ENCODE measurements at regions not wholly inside any gene's neighbourhood (a gene's known extent, or its start where the extent isn't known, plus 50 kb on each side); places are given as distances from the start of the nearest gene placed in this dataset.

GRCh38 chr3:11721479-11721878 lies 77.8 kb upstream of the VGLL4 start:
- Histone ChIP-seq H3K27me3 (ENCODE audit: control insufficient read depth, insufficient read depth, low read length) (peaks cover 3% of the 10 kb centered on the region), H3K36me3 (ENCODE audit: control insufficient read depth, insufficient read depth, low read length) (no peaks in the 10 kb centered on the region), H3K9me3 (ENCODE audit: control insufficient read depth, low read depth, low read length) (no peaks in the 10 kb centered on the region), H3K4me1 (ENCODE audit: control insufficient read depth, insufficient read depth, low read length) (peaks cover 11% of the 10 kb centered on the region), H3K4me3 (ENCODE audit: low read length) (peak overlapping the region; percentile 86), H3K27ac (ENCODE audit: low read length) (peak overlapping the region; percentile 98)
- WGBS (ENCODE audit: insufficient coverage, low lambda C conversion rate) = 74% methylated on average over 4 of the region's 9 CpGs
- DNase-seq = no peak

- peaks cover 3% of the 10 kb centered on the region for H3K27me3 ChIP-seq (ENCODE audit: control insufficient read depth, insufficient read depth, low read length)
- no peaks in the 10 kb centered on the region for H3K9me3 ChIP-seq (ENCODE audit: control insufficient read depth, low read depth, low read length)
- H3K36me3 ChIP-seq (ENCODE audit: control insufficient read depth, insufficient read depth, low read length) = no peaks in the 10 kb centered on the region
- 0% methylated on average over 1 of the region's 8 CpGs for WGBS (ENCODE audit: insufficient coverage, low lambda C conversion rate)
- H3K27ac ChIP-seq (ENCODE audit: low read length) = peak overlapping the region; percentile 98
- peak in 1 of 2 donors; percentile 52 for DNase-seq
- peaks cover 11% of the 10 kb centered on the region for H3K4me1 ChIP-seq (ENCODE audit: control insufficient read depth, insufficient read depth, low read length)
- peak overlapping the region; percentile 86 for H3K4me3 ChIP-seq (ENCODE audit: low read length)
Measured at GRCh38 chr3:11720917-11721411, 77.2 kb upstream of the VGLL4 start.

GRCh38 chr3:11720304-11720898 lies 76.7 kb upstream of the VGLL4 start:
- H3K4me1 ChIP-seq (ENCODE audit: control insufficient read depth, insufficient read depth, low read length) = peaks cover 11% of the 10 kb centered on the region
- no CpG with 5 or more reads among the region's 51 CpGs for WGBS (ENCODE audit: insufficient coverage, low lambda C conversion rate)
- peak overlapping the region; percentile 86 for H3K4me3 ChIP-seq (ENCODE audit: low read length)
- H3K9me3 ChIP-seq (ENCODE audit: control insufficient read depth, low read depth, low read length) = no peaks in the 10 kb centered on the region
- peak overlapping the region; percentile 98 for H3K27ac ChIP-seq (ENCODE audit: low read length)
- peaks cover 3% of the 10 kb centered on the region for H3K27me3 ChIP-seq (ENCODE audit: control insufficient read depth, insufficient read depth, low read length)
- peak; percentile 72 to 93 for DNase-seq
- no peaks in the 10 kb centered on the region for H3K36me3 ChIP-seq (ENCODE audit: control insufficient read depth, insufficient read depth, low read length)

GRCh38 chr3:11719406-11720303 lies 75.9 kb upstream of the VGLL4 start:
- peaks cover 11% of the 10 kb centered on the region for H3K4me1 ChIP-seq (ENCODE audit: control insufficient read depth, insufficient read depth, low read length)
- peaks cover under 1% of the 10 kb centered on the region for H3K27me3 ChIP-seq (ENCODE audit: control insufficient read depth, insufficient read depth, low read length)
- no CpG with 5 or more reads among the region's 121 CpGs for WGBS (ENCODE audit: insufficient coverage, low lambda C conversion rate)
- no peaks in the 10 kb centered on the region for H3K9me3 ChIP-seq (ENCODE audit: control insufficient read depth, low read depth, low read length)
- peak overlapping the region; percentile 98 for H3K27ac ChIP-seq (ENCODE audit: low read length)
- no peaks in the 10 kb centered on the region for H3K36me3 ChIP-seq (ENCODE audit: control insufficient read depth, insufficient read depth, low read length)
- DNase-seq = peak; percentile 95 to 96
- H3K4me3 ChIP-seq (ENCODE audit: low read length) = peak overlapping the region; percentile 80

- DNase-seq = peak; percentile 31 to 74
- WGBS (ENCODE audit: insufficient coverage, low lambda C conversion rate) = no CpG with 5 or more reads among the region's 44 CpGs
- Histone ChIP-seq H3K27me3 (ENCODE audit: control insufficient read depth, insufficient read depth, low read length) (no peaks in the 10 kb centered on the region), H3K4me1 (ENCODE audit: control insufficient read depth, insufficient read depth, low read length) (peaks cover 11% of the 10 kb centered on the region), H3K36me3 (ENCODE audit: control insufficient read depth, insufficient read depth, low read length) (no peaks in the 10 kb centered on the region), H3K9me3 (ENCODE audit: control insufficient read depth, low read depth, low read length) (no peaks in the 10 kb centered on the region), H3K27ac (ENCODE audit: low read length) (peak overlapping the region; percentile 97), H3K4me3 (ENCODE audit: low read length) (peak overlapping the region; percentile 80)
Measured at GRCh38 chr3:11718637-11719405, 75.1 kb upstream of the VGLL4 start.

GRCh38 chr3:11717768-11718636 lies 74.3 kb upstream of the VGLL4 start:
- peak; percentile 21 to 62 for DNase-seq
- Histone ChIP-seq H3K4me3 (ENCODE audit: low read length) (peak overlapping the region; percentile 80), H3K4me1 (ENCODE audit: control insufficient read depth, insufficient read depth, low read length) (peaks cover 11% of the 10 kb centered on the region), H3K27me3 (ENCODE audit: control insufficient read depth, insufficient read depth, low read length) (no peaks in the 10 kb centered on the region), H3K27ac (ENCODE audit: low read length) (peak overlapping the region; percentile 97), H3K36me3 (ENCODE audit: control insufficient read depth, insufficient read depth, low read length) (no peaks in the 10 kb centered on the region), H3K9me3 (ENCODE audit: control insufficient read depth, low read depth, low read length) (no peaks in the 10 kb centered on the region)
- WGBS (ENCODE audit: insufficient coverage, low lambda C conversion rate) = 8% methylated on average over 3 of the region's 9 CpGs

GRCh38 chr3:11717301-11717700 lies 73.6 kb upstream of the VGLL4 start:
- DNase-seq = no peak
- WGBS (ENCODE audit: insufficient coverage, low lambda C conversion rate) = no CpG with 5 or more reads among the region's 6 CpGs
- no peaks in the 10 kb centered on the region for H3K9me3 ChIP-seq (ENCODE audit: control insufficient read depth, low read depth, low read length)
- no peaks in the 10 kb centered on the region for H3K36me3 ChIP-seq (ENCODE audit: control insufficient read depth, insufficient read depth, low read length)
- H3K4me1 ChIP-seq (ENCODE audit: control insufficient read depth, insufficient read depth, low read length) = peaks cover 11% of the 10 kb centered on the region
- H3K27me3 ChIP-seq (ENCODE audit: control insufficient read depth, insufficient read depth, low read length) = no peaks in the 10 kb centered on the region
- no peak overlapping the region for H3K27ac ChIP-seq (ENCODE audit: low read length)
- H3K4me3 ChIP-seq (ENCODE audit: low read length) = no peak overlapping the region

- DNase-seq = no peak
- WGBS (ENCODE audit: insufficient coverage, low lambda C conversion rate) = 70% methylated on average over 3 of the region's 6 CpGs
- H3K36me3 ChIP-seq (ENCODE audit: control insufficient read depth, insufficient read depth, low read length) = no peaks in the 10 kb centered on the region
- H3K4me3 ChIP-seq (ENCODE audit: low read length) = no peak overlapping the region
- H3K27me3 ChIP-seq (ENCODE audit: control insufficient read depth, insufficient read depth, low read length) = no peaks in the 10 kb centered on the region
- no peaks in the 10 kb centered on the region for H3K9me3 ChIP-seq (ENCODE audit: control insufficient read depth, low read depth, low read length)
- H3K4me1 ChIP-seq (ENCODE audit: control insufficient read depth, insufficient read depth, low read length) = peaks cover 9% of the 10 kb centered on the region
- no peak overlapping the region for H3K27ac ChIP-seq (ENCODE audit: low read length)
Measured at GRCh38 chr3:11716573-11717290, 73.0 kb upstream of the VGLL4 start.

GRCh38 chr3:11713171-11713570 lies 69.5 kb upstream of the VGLL4 start:
- no CpG with 5 or more reads among the region's 6 CpGs for WGBS (ENCODE audit: insufficient coverage, low lambda C conversion rate)
- no peak for DNase-seq
- no peaks in the 10 kb centered on the region for H3K9me3 ChIP-seq (ENCODE audit: control insufficient read depth, low read depth, low read length)
- no peaks in the 10 kb centered on the region for H3K36me3 ChIP-seq (ENCODE audit: control insufficient read depth, insufficient read depth, low read length)
- no peak overlapping the region for H3K27ac ChIP-seq (ENCODE audit: low read length)
- H3K4me1 ChIP-seq (ENCODE audit: control insufficient read depth, insufficient read depth, low read length) = no peaks in the 10 kb centered on the region
- no peaks in the 10 kb centered on the region for H3K27me3 ChIP-seq (ENCODE audit: control insufficient read depth, insufficient read depth, low read length)
- H3K4me3 ChIP-seq (ENCODE audit: low read length) = no peak overlapping the region
